ENCODE measurements at regions not wholly inside any gene's neighbourhood (a gene's known extent, or its start where the extent isn't known, plus 50 kb on each side); places are given as distances from the start of the nearest gene placed in this dataset.

- TF ChIP-seq CTCF (IDR thresholded peaks at IDR 0.05) (no peak), POLR2A (IDR thresholded peaks at IDR 0.05) (no peak)
Measured at GRCh38 chr18:41012194-41012593, 942.8 kb upstream of the PIK3C3 start.

Measured in ovary (tissue), 3 donors.